ENCODE measurements at regions not wholly inside any gene's neighbourhood (a gene's known extent, or its start where the extent isn't known, plus 50 kb on each side); places are given as distances from the start of the nearest gene placed in this dataset.

DNA sequence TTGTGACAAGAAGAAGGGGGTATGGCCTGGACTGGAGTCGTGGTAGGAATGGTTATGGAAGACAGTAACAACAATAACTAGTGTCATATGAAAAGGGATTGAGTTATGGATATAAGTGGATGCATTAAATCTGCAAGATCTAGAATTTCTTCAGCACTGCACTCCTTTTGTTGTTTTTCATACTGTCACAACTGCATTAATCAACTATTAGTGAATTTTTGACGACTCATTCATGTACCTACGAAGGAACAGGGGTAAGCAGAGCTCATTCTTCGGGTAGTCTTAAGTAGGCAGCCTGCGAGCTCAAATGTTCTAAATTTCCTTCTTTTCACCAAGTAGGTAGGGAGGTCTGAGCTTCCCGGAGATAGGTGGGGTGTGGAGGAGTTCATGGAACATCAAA lies 109.7 kb upstream of the UPP2 start:
- H3K27me3 ChIP-seq, result no peaks in the 10 kb centered on the region
- intact Hi-C loops (cut with DNase I), result no loop called here
- no peak overlapping the region for H3K4me3 ChIP-seq
- no peak overlapping the region for H3K27ac ChIP-seq
- no peaks in the 10 kb centered on the region for H3K9me3 ChIP-seq
- no peak for DNase-seq
- H3K36me3 ChIP-seq, result no peaks in the 10 kb centered on the region
- TF ChIP-seq, protein P1, sequence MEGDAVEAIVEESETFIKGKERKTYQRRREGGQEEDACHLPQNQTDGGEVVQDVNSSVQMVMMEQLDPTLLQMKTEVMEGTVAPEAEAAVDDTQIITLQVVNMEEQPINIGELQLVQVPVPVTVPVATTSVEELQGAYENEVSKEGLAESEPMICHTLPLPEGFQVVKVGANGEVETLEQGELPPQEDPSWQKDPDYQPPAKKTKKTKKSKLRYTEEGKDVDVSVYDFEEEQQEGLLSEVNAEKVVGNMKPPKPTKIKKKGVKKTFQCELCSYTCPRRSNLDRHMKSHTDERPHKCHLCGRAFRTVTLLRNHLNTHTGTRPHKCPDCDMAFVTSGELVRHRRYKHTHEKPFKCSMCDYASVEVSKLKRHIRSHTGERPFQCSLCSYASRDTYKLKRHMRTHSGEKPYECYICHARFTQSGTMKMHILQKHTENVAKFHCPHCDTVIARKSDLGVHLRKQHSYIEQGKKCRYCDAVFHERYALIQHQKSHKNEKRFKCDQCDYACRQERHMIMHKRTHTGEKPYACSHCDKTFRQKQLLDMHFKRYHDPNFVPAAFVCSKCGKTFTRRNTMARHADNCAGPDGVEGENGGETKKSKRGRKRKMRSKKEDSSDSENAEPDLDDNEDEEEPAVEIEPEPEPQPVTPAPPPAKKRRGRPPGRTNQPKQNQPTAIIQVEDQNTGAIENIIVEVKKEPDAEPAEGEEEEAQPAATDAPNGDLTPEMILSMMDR (IDR thresholded peaks at IDR 0.05), result no peak
- no peaks in the 10 kb centered on the region for H3K4me1 ChIP-seq
- no peak for ATAC-seq

DNA sequence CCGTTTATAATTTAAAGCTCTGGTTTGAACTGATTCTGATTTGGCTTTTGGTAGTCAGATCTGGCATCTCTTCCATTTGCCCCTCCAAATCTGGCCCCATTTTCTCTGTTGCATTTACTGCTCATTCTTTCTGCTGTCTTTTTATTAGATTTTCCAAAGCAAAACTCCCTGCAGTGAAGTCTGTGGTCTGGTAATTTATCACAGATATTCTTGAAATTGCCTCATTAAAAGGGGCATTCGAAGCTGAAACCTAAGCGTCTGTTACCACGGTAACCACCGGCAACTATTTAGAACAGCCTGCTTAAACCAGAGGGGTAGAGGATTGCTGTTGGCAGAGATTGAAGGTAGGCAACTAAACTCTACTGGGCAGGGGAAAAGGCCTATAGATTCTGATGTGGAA lies 111.5 kb upstream of the UPP2 start:
- Histone ChIP-seq H3K9me3 (no peaks in the 10 kb centered on the region), H3K27me3 (no peaks in the 10 kb centered on the region), H3K4me3 (no peak overlapping the region), H3K4me1 (no peaks in the 10 kb centered on the region), H3K27ac (no peak overlapping the region), H3K36me3 (no peaks in the 10 kb centered on the region)
- ATAC-seq (no peak), DNase-seq (no peak)
- intact Hi-C loops (cut with DNase I), result no loop called here
- TF ChIP-seq, protein P1 (IDR thresholded peaks at IDR 0.05), result no peak

DNA sequence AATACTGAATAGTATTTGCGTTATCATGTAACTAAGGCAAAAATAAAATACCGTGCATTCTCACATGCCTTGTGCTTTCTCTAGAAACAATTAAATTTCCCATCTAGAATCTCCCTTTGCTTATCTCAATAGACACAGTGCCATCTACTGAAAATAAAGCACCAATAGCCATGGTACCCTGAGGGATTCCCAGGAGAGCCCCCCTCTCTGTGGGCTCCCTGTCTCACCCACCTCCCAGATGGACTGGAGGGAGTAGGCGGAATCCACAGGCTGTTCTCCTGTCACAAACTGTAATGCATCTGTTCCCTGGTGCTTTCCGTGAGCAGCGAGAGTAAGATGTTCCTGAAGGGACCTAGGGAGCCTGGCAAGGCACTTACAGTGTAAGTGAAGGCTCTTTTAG lies 112.4 kb upstream of the UPP2 start:
- Histone ChIP-seq H3K27ac (no peak overlapping the region), H3K27me3 (no peaks in the 10 kb centered on the region), H3K36me3 (no peaks in the 10 kb centered on the region), H3K9me3 (no peaks in the 10 kb centered on the region), H3K4me1 (no peaks in the 10 kb centered on the region), H3K4me3 (no peak overlapping the region)
- ATAC-seq (no peak), DNase-seq (no peak)
- TF ChIP-seq, protein P1 (IDR thresholded peaks at IDR 0.05), result no peak
- intact Hi-C loops (cut with DNase I), result no loop called here

DNA sequence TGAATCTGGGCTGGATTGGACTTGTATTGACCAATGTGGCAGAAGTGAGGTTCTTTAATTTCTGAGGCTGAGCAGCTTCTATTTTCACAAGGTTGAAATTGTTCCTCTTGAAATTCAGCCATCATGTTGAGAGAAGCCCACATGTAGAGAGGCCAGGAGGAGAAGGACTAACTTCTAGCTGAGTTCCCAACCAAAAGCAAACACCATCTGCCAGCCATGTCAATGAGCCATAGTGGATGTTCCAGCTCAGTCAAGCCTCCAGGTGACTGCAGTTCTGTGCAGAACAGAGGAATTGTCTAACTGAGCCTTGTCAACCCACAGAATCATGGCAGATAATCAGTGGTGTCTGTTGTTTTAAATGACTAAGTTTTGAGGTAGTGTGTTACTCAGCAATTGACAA lies 110.6 kb upstream of the ACVR1 start:
- Histone ChIP-seq H3K4me1 (no peaks in the 10 kb centered on the region), H3K9me3 (no peaks in the 10 kb centered on the region), H3K27me3 (no peaks in the 10 kb centered on the region), H3K4me3 (no peak overlapping the region), H3K36me3 (no peaks in the 10 kb centered on the region), H3K27ac (no peak overlapping the region)
- no peak for ATAC-seq
- DNase-seq, result no peak
- intact Hi-C loops (cut with DNase I), result no loop called here
- TF ChIP-seq, protein P1 (IDR thresholded peaks at IDR 0.05), result no peak

DNA sequence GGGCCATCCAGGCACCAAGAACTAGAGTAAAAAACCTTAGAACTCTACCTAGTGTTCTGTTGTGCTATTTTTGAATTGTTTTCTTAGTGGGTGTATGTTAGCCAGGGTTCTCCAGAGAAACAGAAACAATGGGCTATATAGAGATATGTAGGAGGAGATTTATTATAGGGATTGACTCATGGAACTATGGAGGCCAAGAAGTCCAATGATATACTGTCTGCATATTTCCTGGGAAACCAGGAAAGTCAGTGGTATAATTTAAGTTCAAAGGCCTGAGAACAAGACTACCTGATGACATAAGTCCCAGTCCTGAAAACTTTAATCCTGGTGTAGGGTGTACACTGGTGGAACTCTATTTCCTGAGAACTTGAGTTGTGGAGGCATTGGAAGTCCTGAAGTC lies 108.7 kb upstream of the ACVR1 start:
- no peaks in the 10 kb centered on the region for H3K9me3 ChIP-seq
- ATAC-seq (no peak), DNase-seq (no peak)
- TF ChIP-seq, protein P1 (IDR thresholded peaks at IDR 0.05), result no peak
- no peak overlapping the region for H3K4me3 ChIP-seq
- no peaks in the 10 kb centered on the region for H3K36me3 ChIP-seq
- intact Hi-C loops (cut with DNase I), result no loop called here
- H3K27ac ChIP-seq, result no peak overlapping the region
- no peaks in the 10 kb centered on the region for H3K4me1 ChIP-seq
- no peaks in the 10 kb centered on the region for H3K27me3 ChIP-seq

DNA sequence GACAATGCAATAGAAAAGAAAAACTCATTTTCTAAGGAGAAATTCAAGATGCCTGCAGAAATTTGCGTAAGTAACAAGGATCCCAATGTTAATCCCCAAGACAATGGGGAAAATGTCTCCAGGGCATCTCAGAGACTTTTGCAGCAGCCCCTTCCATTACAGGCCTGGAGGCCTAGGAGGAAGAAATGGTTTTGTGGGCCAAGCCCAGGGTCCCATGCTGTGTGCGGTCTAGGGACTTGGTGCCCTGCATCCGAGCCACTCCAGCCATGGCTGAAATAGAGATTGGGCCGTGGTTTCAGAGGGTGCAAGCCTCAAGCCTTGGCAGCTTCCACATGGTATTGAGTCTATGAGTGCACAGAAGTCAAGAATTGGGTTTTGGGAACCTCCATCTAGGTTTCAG lies 103.9 kb upstream of the ACVR1 start:
- Histone ChIP-seq H3K27ac (no peak overlapping the region), H3K27me3 (no peaks in the 10 kb centered on the region), H3K36me3 (no peaks in the 10 kb centered on the region), H3K4me1 (no peaks in the 10 kb centered on the region), H3K9me3 (no peaks in the 10 kb centered on the region), H3K4me3 (no peak overlapping the region)
- ATAC-seq (no peak), DNase-seq (no peak)
- intact Hi-C loops (cut with DNase I), result no loop called here
- TF ChIP-seq, protein P1 (IDR thresholded peaks at IDR 0.05), result no peak

All from upper lobe of right lung (tissue), 1 donor.